Adrenal gland (tissue), 5 donors: ENCODE measurements at regions not wholly inside any gene's neighbourhood (a gene's known extent, or its start where the extent isn't known, plus 50 kb on each side); places are given as distances from the start of the nearest gene placed in this dataset.

Experiments used
- CTCF ChIP-seq, 6 experiments: fragments of 450-650 bp in 4 of 6; fragments of 200-600 bp in 2 of 6; sonication (generic) in 1 of 6; IDR thresholded peaks; 1 replicate in 5 of 6; 2 replicates in 1 of 6; pipeline versions ENCODE4 v1.5.1 to v1.8.0; 2016 to 2021; ENCODE audit warnings: antibody characterized with exemption in 6 of 6, mild to moderate bottlenecking in 2 of 6, moderate library complexity in 1 of 6
- POLR2A ChIP-seq, 2 donors: fragments of 450-650 bp; IDR thresholded peaks; one replicate each; pipeline ENCODE4 v1.6.1; 2017; ENCODE audit warnings: antibody characterized with exemption in 2 of 2, mild to moderate bottlenecking in 2 of 2, moderate library complexity in 1 of 2
- donor health status: DM: no; HTN: no; CAD: no.

GRCh38 chr20:29079769-29080690 is 2177.4 kb upstream of the DEFB115 start:
- TF ChIP-seq POLR2A (IDR thresholded peaks at IDR 0.05): no peak
- TF ChIP-seq CTCF (IDR thresholded peaks at IDR 0.05): no peak
